Hematopoietic multipotent progenitor cell treated with erythropoietin and hydrocortisone succinate and interleukin-3 and kit ligand, for 4 days (in vitro differentiated cells): ENCODE measurements at regions not wholly inside any gene's neighbourhood (a gene's known extent, or its start where the extent isn't known, plus 50 kb on each side); places are given as distances from the start of the nearest gene placed in this dataset.

Experiments used
- DNase-seq: peaks from one replicate; pipeline ENCODE4 v3.0.0-alpha.2; 2015

- DNase-seq, result no peak
These were observed 743.2 kb upstream of the GRIA3 start for GRCh38 chrX:122440832-122441231.

DNA sequence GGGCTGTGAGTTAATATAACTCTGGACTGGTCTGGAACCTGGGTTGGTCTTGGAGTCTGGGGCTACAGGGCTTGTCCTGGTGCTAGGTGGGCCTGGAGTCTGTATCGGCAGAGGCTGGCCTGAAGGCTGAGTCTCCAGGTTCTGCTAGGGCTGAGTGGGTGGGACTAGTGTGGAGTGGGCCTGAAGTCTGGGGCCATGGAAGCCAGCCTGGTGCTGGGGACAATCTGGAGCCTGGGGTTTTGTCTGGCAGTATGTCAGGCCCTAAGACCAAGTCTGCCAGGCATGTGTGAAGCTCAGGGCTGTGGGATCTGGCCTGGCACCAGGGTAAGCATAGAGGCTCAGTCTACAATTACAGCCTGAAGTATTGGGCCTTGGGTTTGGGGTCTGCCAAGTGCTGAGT, 742.6 kb upstream of the GRIA3 start:
- DNase-seq, result no peak

DNA sequence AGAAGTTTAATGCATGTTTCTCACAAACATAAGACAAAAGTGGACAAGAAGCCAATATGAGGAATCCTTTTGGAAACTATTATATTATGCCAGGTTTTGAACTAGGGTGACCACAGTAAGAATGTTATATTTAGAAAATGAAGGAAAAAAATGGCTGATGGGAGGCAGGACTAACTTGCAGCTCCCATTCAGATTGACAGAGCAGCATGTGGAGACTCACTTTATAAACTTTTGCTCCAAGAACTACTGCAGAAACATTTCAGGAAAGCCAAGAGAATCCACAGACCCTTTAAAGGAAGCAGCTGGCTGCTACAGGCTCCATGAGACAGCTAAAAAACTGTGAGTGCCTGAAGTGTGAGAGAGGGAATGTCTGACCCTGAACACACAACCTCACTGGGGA, 738.6 kb upstream of the GRIA3 start:
- no peak for DNase-seq

- DNase-seq, result no peak
These were observed 719.7 kb upstream of the GRIA3 start for GRCh38 chrX:122464341-122464740.

DNA sequence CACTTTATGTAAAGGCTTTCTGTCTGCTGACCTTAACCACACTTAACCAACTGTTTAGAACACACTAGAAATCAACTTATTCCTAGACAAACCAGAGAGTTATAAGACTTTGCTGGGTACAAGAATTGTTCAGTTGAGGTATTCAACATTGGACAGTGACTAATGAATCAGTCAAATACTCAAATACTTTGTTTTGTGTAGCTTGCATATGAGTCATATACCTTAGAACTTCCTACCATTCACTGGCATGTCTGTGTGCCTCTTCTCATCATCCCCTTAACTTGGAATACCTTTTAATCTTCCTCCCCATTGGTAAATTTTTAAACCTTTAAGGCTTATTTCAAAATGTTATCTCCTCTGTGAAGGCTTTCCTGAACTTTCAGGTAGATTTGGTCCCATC, 708.8 kb upstream of the GRIA3 start:
- no peak for DNase-seq

- DNase-seq, result no peak
These were observed 683.5 kb upstream of the GRIA3 start for GRCh38 chrX:122500556-122500955.

GRCh38 chrX:122501652-122502051, 682.4 kb upstream of the GRIA3 start:
- DNase-seq, result no peak

DNA sequence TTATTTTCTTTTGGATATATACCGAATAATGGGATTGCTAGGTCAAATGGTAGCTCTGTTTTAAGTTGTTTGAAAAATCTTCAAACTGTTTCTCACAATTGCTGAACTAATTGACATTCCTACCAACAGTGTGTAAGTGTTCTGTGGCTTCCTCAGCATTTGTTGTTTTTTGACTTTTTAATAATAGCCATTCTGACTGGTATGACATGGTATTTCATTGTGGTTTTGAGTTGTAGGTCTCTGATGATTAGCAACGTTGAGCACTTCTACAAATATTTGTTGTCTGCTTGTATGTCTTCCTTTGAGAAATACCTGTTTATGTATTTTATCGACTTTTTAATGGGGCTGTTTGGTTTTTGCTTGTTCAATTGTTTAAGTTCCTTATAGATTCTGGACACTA, 680.1 kb upstream of the GRIA3 start:
- no peak for DNase-seq

DNA sequence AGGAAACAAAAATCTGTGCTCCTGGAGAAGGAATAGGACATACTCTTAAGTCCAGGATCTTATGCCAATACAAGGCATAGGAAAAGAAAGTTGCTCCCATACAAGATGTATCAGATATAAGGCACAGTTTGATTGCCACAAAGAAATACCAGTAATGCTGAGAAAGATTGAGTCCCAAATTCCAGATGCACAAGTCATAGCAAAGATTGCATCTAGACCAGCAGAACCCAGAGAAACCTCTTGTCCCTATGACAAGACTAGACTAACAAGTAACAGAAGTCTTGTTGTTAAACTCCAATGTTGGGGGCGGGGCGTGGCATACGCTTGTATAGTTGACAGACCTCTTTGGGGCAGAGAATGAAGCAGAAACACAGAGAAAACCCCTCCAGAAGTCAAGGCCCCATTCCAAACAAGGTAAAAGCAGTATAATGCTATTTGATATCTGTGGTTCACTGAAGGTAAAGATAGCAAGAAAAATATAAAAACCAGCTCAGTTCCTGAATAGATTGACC, 671.5 kb upstream of the GRIA3 start:
- DNase-seq, result no peak

DNA sequence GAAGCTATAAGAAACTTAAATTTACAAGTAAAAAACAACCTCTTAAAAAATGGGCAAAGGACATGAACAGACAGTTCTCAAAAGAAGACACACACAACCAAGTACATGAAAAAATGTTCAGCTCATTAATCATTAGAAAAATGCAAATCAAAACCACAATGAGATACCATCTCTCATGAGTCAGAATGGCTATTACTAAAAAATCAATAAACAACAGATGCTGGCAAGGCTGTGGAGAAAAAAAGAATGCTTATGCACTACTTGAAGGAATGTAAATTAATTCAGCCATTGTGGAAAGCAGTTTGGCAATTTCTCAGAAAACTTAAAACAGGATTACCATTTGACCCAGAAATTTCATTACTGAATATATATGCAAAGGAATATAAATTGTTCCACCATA, 666.3 kb upstream of the GRIA3 start:
- no peak for DNase-seq

DNA sequence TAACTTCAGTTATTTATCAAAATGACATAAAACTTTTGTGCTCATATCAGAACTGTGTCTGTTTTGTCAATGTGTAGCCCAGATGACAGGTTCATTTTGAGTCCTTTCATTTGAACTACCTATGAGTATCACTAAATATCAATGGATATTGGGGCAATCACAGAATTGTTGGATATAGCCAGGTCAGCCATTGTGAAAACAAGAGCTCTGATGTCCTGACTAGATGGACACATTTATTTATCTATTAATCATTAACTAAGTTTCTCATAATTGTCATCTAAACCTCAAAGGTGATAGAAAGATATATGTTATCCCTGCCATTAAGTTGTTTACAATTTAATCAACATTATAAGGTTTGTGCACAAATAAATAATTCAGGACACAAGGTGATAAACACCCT, 638.3 kb upstream of the GRIA3 start:
- no peak for DNase-seq

DNA sequence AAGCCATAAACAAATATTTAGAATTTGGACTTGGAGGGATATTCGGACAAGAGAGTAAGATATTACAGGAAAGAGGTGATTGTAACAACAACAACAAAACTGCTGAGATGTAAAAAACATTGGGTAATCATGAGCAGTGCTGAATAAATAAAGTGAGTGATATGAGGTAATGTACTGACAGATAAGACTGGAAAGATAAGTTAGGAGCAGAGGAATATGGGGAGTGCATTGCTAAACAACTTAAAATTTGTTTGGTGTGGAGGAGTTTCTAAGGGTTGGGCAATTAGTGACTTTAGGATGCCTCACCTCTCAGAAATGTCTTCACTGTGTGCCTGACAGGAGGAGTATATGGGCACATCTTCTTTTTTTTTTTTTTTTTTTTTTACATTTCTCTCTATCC, 637.8 kb upstream of the GRIA3 start:
- DNase-seq, result no peak

DNA sequence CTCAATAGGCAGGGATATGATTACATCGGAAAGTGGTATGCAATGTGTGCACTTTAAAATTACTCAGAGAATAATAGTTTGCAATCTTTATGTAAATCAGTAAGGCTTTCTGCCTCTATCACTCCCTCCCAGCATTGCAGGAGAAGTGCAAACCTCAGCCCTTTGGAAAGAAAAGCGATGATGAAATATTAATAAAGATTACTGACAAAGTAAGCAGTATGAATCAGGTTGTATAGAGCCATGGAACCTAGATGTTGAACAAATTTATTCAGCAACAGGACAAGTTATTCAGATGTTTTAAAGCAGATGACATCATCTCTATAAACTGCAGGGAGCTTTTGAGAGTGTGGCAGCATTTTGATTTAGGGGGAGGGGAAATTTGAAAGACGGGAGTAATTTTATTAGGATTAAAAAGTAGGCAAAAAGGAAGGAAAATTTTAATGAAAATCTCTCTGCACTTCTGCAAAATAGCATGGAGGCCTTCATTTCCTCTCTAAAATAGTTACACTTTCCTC, 631.7 kb upstream of the GRIA3 start:
- DNase-seq, result no peak

DNA sequence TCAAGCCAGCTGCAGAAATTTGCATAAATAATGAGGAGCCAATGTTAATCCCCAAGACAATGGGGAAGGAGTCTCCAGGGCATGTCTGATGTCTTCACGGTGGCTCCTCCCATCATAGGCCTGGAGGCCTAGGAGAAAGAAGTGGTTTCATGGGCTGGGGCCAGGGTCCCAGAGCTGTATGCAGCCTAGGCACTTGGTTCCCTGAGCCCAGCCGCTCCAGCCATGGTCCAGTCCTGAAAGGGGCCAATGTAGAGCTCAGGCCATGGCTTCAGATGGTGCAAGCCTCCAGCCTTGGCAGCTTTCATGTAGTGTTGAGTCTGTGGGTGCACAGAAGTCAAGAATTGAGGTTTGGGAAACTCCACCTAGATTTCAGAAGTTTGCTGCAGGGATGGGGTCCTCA, 628.2 kb upstream of the GRIA3 start:
- DNase-seq, result no peak

- DNase-seq, result no peak
These were observed 618.1 kb upstream of the GRIA3 start for GRCh38 chrX:122565952-122566351.

- no peak for DNase-seq
These were observed 617.7 kb upstream of the GRIA3 start for GRCh38 chrX:122566401-122566800.

GRCh38 chrX:122567911-122568310, 616.2 kb upstream of the GRIA3 start:
- no peak for DNase-seq

- DNase-seq, result no peak
These were observed 611.6 kb upstream of the GRIA3 start for GRCh38 chrX:122572461-122572860.

GRCh38 chrX:122579036-122579435, 605.0 kb upstream of the GRIA3 start:
- DNase-seq, result no peak

DNA sequence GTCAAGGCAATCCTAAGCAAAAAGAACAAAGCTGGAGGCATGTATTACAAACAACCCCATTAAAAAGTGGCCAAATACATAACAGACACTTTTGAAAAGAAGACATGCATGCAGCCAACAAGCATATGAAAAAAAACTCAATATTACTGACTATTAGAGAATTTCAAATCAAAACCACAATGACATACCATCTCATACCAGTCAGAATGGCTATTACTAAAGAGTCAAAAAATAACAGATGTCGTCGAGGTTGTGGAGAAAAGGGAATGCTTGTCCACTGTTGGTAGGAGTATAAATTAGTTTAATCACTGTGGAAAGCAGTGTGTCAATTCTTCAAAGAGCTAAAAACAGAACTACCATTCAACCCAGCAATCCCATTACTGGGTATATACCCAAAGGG, 604.6 kb upstream of the GRIA3 start:
- no peak for DNase-seq

- DNase-seq, result no peak
These were observed 601.7 kb upstream of the GRIA3 start for GRCh38 chrX:122582280-122582974.

GRCh38 chrX:122582975-122583305, 601.1 kb upstream of the GRIA3 start:
- no peak for DNase-seq

- no peak for DNase-seq
These were observed 600.5 kb upstream of the GRIA3 start for GRCh38 chrX:122583551-122583950.

DNA sequence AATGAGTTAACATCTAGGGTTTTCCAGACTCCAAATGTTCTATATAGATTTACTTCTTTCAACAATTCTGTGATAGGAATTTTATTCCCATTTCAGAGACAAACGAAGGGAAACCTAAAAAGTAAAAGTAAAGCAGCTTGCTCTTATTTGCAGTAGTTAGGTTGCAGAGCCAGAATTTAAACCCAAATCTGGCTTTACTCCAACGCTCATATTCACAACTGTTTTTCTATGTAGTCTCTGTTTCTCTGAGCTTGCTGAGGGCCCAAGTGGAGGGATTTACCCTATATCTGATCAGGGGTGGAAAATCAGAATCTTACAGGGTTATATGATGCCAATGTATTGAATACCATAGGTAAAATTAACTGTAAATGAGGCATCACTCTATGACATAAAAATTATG, 599.1 kb upstream of the GRIA3 start:
- no peak for DNase-seq

GRCh38 chrX:122586831-122587230, 597.2 kb upstream of the GRIA3 start:
- DNase-seq, result no peak
